GM04503 (cell line): ENCODE measurements at regions not wholly inside any gene's neighbourhood (a gene's known extent, or its start where the extent isn't known, plus 50 kb on each side); places are given as distances from the start of the nearest gene placed in this dataset.
"Not testable (repeated sequence)": the region's sequence is repeated elsewhere in the genome, so short reads cannot be mapped to it uniquely, and the experiment has no call there.

ENCODE experiments used
- DNase-seq: peaks from one replicate; pipeline ENCODE4 v3.0.0-alpha.2; 2012; ENCODE audit warnings: low read depth

DNA sequence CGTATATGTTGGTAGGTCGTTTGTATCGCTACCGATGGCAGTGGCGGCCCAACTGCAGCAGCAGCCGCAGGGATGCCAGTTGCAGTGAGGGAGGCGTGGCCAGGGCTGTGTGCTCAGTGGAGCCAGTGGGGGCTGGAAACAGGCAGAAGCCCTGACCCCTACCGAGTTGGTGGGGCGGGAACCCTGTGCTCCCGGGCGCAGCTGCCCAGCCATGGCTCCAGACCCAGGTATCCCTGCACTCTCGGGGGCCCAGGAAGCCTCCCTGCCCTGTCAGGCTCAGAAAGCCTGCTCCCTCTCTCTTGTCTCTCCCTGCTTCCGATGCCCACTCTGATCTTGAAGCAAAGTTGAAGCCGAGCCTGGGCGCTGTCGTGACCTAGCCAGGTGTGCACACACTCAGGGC, 78.6 kb upstream of the ITGB1 start:
- no peak for DNase-seq

DNA sequence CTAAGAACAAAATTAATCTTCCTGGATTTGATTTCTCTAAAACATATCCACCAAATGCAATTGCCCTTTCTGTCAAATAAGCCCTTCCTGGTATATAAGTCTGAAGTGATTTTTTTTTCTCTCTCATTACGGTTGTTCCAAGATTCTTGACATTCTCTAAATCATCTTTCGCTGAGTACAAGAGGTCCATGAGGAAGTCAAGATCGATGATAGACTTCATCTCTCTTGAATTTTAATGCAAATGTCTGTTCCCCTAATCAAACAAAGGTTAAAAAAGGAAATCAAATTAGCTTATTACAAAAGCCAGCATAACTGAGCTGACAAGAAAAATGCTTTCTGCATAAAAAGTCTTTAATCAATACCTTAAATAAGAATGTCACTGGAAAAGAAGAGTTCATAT, 77.4 kb upstream of the ITGB1 start:
- no peak for DNase-seq

DNA sequence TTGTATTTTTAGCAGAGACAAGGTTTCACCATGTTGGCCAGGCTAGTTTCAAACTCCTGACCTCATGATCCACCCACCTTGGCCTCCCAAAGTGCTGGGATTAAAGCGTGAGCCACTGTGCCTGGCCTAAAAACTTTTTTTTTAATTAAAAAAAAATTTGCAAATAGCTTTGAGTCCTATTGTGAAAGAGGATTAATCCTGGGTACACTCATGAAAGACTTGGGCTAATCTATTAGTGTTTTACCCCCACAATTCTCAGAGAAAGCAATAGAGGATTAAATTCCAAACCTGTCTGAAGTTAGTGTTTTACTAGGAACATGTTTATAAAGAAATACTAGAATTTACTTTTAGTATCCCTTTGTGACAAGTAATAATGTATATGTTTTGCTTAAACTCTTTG, 76.9 kb upstream of the ITGB1 start:
- no peak for DNase-seq

DNA sequence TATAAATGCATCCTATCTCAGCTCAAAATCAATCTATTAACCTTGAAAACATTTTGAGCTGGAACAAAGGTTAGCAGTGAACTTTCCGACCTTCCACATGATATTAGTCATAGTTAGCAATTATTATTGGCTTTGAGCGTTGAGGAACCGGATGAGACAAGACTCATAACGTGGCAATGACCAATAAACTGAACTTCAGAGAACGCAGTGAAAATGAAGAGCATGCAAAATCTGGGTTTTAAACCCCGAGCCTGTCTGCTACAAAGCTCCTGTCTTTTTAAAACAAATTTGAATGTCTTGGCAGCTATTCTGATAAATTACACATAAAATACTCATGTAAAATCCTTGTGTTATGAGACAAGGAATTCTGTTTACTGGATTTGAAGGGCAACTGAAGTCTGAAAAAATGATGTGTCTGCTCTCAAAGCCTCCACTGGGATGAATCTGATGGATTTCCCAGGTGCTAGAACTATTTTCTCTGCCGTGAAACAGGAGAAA, 74.7 kb upstream of the ITGB1 start:
- DNase-seq, result no peak

DNA sequence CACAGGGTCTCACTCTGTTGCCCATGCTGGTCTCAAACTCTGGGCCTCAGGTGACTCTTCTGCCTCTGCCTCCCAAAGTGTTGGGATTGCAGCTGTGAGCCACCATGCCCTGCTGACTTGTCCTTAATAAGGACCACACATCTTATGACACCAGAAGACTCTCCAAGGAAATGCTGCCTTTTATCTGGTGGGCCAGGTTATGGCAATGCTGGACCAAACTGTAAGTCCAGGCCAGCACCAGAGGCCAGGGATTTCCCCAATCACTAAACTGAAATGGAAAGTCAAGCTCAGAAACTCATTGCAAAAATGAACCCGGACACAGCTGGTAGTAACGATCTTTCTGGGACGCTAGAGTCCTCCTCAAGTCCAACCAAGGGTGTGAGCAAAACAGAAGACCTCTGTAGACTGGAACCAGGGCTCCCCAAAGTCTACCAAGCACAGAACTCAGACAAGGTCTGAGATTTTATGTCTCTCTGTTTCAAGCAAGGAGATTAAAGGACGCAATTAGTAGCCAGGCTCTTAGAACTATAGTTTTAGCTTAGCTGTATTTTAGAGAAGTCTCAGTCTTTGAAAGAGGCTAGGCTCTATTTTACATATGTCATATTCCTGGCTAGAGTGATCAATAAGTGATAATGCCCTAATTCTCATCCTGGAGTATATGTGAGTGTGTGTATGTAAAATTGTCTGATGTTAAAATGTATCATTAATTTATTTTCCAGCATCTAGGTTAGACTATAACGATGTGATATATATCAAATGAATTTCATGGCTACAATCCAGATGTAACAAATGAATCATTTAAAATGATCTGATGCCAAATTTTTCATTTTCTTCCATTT, 74.0 kb upstream of the ITGB1 start:
- no peak for DNase-seq

DNA sequence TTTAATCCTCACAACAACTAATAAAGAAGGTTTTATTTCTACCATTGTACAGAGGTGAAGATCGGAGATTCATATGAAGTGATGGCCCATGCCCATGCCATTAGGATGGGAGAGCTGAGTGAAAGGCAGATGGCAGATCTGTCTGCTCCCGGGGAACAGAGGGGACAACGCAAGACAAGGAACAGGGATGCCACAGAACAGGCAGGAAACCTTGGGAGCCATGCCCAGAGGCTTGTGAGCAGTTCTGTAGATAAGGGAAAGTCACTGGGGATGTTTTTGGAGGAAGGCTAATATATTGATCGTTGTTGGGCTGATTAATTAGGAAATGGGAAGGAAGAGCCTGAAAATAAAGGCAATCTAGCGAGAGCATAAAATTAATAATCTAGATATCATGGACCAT, 73.1 kb upstream of the ITGB1 start:
- no peak for DNase-seq

DNA sequence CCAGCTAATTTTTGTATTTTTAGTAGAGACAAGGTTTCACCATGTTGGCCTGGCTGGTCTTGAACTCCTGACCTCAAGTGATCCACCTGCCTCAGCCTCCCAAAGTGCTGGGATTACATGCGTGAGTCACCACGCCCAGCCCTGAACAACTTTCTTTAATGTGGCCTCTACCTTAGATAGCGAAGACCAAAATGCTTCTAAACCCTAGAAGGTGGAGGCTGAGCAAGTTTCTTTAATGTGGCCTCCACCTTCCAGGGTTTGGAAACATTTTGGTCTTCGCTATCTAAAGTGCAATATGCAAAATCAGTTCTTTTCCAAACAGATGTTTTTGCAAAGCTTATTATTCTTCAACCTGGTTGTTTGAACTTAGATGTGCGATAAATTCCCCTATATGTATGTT, 70.5 kb upstream of the ITGB1 start:
- DNase-seq, result not testable (repeated sequence)

DNA sequence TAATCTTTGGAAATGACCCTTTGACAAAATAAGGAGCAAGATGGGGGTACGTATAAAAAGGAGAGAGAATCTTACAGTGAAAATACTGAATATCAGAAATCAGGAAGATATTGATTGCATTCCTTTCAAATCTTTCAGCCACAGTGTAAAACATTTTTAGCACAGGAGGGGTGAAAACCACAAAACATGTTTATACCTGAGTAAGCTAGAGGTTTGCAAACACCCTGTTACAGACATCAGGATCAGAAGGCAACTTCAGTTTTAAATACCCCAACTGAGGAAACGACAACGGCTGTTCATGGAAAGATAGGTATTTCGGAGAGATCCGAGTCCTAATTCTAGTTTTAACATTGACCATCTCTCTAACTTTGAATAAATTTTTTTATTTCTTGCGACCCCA, 69.1 kb upstream of the ITGB1 start:
- DNase-seq, result no peak

DNA sequence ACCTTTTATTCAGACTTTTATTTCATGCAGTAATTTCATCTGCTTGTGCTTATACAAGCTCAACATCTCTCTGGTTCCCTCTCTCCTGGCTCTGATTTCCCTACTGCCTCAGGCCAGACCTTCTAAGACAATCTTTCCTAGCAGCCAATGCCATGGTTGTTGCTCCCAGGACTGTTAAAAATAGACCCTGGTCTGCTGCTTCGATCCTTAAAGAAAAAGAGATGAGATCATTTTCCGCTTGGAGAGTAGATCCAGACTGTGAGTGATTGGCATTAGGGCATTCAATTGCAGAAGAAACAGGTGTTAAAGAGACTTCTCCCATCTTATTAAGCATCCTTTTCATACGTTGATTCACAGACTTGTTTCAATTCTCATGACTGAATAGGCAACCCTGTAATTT, 68.4 kb upstream of the ITGB1 start:
- no peak for DNase-seq

DNA sequence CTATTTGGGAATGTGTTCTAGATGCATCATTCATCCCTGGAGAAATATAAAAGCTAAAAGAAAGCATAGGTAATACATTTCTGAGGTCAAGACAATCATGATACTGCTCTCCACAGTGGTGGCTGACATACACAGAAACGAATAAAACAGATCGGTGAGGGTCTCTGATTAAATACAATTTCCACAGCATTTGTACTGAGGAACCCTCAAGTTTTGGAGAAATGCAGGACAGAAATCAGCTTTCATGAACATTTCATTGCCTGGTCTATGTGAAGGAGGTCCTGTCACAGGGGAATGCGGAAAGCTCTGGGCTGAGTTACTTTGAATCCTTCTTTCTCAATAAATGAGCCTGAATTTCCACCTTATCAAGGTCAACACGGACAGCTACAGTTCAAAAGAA, 67.9 kb upstream of the ITGB1 start:
- no peak for DNase-seq

DNA sequence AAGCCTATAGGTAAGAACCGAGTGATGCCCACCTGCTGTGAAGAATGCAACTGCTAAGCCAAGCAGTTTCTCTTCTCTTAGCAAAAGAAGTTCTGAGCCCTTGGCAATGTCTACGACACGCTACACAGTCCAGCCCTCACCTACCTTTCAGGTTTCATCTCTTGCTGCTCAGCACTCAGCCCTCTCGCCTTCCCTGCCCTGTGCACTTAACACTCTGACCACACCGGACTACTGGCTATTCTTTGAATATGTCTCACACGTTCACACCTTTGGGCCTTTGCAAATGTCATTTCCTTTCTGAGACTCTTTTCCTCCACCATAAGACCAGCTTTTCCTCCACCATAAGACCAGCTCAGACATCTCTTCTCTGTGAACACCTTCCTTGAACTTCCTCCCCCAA, 67.0 kb upstream of the ITGB1 start:
- DNase-seq, result no peak

DNA sequence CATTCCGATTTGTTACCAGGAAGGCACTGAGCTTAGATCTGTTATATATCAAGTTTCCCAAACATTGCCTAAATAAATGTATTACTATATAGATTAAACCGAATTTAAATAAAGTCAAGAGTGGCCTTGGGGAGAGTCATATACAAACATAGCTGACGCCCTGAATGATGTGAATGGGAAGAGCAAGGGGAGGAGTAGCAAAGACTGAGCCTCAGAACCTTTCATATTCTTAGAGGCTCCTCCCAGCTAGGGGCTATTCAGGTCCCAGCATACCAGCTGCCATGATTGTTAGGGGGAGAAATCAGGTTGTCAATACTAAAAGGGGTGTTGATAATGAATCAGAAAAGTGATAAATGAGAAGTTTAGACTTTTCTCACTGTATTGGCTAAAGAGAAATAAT, 64.7 kb upstream of the ITGB1 start:
- no peak for DNase-seq

DNA sequence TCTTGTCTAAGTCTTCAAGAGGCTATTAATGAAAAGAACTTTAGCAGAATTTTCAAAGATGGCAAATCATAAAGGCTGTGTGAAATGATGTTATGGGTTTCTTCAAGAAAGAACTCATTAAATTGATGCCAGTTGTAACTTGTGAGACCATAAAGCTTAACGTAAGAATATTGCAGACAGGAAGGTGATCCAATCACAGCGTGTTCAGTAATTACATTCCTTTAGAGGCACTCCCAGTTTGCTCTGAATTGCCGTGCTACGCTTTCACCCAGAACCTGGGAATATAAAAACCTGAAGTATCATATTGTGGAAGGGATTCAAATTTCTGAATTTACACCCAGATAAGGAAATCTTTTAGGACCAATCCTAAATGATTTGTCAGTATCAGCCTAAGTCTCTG, 64.1 kb upstream of the ITGB1 start:
- DNase-seq, result no peak

DNA sequence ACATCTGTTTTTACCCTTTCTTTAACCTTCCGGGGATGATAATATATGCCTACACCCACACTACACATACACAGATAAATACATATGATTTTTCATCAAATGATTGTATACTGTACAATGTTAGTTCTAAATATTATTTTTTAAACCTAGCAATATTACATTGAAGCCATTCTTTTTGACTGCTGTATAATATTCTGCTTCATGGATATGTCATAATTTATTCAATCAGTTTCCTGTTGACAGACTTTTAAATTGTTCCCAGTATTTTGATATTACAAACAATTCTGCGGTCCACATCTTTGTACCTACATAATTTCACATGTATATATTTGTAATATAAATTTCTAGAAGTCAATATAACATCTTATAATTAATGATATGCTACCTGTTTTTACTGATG, 59.0 kb upstream of the ITGB1 start:
- DNase-seq, result no peak

DNA sequence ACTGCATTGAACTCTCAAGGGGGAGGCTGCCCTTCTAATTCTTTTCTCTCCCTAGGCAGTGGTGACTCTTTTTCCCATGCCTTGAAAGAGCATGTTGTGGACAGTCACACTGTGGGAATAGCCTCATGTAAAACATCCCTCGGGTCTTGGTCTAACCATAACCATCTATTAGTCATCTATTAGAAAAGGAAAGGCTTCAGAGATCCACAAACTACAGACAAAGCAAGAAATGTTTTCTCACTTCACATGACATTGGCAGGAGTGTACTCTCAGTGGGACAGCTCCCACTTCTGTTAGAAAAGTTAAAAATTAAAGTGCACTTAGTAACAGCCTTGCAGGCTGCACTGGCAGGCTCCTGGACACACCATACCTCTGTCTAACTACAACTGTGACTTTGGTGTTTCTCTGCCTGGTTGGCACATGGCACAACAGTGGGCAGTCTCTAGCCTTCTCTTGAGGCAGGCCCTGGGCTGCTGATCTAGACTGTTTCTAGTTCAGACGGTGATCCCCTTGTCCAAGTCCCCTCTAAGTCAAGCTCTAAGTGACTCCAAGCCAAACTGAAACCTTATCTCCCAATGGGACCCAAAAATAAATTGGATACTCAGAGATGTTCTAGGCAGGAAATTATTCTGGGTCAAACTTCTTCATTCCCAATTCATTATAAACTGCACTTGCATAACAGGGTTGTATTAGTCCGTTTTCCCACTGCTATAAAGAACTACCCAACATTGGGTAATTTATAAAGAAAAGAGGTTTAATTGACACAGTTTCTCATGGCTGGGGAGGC, 57.9 kb upstream of the ITGB1 start:
- DNase-seq, result peak; percentile 77

DNA sequence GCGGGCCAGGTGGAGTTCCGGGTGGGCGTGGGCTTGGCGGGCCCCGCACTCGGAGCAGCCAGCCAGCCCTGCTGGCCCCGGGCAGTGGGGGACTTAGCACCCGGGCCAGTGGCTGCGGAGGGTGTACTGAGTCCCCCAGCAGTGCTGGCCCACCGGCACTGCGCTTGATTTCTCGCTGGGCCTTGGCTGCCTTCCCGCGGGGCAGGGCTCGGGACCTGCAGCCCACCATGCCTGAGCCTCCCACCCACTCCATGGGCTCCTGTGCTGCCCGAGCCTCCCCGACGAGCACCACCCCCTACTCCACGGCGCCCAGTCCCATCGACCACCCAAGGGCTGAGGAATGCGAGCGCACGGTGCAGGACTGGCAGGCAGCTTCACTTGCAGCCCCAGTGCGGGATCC, 55.3 kb upstream of the ITGB1 start:
- DNase-seq, result not testable (repeated sequence)

DNA sequence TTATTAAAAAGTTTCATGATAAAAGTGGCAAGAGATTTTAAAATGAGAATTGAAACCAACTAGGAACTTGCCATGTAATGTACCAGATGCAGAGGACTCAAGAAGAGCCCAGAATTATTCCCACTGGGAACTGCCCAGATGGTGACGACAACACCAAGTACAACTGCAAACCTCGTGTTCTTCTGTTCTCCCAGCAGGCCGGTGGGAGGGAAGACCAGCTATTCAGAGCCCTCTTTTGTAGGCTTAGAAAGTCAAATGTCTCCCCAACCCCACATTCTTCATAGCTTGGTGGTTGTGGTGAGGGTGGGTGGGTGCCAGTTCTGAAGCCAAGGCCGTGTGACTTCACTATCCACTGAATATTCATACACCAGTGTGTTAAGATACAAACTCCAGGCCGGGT, 54.3 kb upstream of the ITGB1 start:
- no peak for DNase-seq

DNA sequence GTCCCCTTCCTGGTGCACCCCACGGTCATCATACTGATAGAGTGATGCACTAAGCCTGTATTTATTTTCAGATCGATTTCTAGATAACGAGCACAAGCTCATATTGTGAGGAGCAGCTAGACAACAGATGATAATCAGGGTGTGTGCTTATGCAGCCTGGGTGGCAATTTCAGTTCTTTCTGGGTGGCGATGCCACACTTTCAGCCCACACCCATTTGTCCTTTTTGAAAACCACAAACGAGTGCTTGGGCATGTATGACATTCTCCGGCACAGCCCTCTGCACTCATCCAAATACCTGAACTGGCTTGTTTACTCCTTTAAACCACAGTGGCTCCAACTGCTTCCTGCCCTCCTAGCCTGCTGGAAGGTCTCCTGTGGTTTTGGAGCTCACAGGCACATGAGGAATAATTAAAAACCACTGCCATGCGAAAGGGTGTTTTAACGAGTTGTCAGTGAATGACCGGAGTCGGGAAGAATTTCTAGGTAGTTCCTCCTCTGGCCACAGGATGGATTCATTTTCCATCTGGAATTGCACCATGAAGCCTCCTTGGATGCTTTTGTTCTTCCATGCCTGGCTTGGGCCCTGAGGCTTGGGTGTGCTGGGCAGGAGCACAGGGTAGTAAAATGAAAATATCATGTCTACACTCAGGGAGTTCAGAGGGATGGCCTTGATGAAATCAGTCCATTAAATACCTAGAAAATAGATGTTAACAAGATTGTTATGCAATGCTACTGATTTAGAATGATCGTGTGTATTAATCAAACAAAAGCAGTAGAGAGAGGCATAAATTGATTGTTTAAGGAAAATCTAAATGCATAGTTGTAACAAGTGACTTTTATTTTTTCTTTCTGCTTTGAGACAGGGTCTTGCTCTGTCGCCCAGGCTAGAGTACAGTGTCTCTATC, 52.4 kb upstream of the ITGB1 start:
- peak; percentile 91 for DNase-seq

DNA sequence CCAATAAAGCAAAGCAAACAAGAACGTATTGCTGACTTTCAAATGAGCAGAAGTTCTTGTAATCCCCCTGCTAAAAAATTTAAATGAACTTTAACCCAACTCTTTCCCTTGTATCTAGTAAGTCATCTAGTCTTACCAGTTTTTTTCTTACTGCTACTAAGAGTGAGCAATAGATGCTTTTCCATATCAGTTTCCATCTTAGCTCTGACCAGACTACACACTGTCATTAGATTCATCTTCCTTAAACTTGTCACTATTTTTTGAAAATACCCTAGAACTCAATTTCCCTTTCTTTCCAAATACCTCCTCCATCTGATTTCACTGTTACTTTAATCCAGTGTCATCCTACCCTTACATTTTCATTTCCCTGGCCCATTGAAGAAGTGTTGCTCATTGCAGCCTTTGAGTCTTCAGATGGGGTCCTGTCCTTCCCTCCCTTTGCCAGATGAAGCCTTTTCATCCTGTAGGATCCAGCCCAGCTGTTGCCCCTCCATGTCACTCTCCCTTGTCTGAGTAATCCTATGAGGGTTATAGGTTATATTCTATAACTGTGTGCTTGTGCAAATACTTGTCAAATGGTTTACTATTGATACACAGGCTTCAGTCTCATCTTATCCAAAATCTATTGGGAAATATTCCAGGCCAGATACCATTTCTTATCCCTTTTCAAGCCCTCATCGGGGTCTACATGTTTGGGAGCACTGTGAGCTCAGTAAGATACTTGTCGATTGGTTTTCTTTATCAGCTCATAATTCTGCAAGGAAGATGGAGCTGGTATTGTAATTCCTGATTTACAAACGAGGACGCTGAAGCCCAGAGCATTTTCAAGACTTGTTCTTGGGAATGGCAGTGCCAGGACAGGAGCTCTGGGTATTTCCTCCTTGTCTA, 51.5 kb upstream of the ITGB1 start:
- no peak for DNase-seq

DNA sequence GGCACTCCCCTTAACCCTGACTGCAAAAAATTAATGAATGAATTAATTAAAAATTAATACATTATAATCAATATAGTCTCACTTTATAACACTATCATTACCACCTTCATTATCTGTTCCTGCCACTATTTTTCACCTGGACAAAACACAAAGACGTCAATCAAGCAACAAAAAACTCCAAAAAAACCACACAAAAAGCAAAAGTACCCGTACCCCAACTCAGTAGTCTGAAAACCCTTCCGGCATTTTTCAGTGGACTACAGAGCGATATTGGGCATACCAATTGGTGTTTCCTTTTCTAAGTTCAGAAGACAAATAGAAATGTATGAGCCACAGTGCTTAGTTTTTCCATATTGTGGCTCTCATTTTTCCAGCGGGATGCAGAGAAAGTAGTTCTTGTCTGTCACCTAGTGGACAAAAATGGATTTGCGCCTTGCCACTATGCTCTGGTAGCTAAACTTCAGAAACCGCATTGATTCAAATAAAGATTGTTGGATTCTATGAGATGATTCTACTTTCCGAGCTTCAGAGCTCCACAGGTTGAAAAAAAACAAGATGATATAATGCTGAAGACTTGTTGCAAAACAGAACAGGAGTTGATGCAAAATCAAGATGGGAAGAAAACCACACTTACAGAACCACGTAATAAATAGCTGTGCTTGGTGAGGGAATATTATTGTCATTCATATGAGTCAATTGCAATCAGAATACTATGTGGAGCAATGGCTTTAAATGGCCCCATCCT, 50.6 kb upstream of the ITGB1 start:
- peak; percentile 60 for DNase-seq
